Adrenal gland (tissue), 9 donors: ENCODE measurements at regions not wholly inside any gene's neighbourhood (a gene's known extent, or its start where the extent isn't known, plus 50 kb on each side); places are given as distances from the start of the nearest gene placed in this dataset.
A peak's percentile ranks its signal among the peaks of the same experiment; 100 is the strongest.

ENCODE experiments used
- DNase-seq, 7 donors: peaks; one replicate each; pipeline ENCODE4 v3.0.0-alpha.2; 2019 to 2020
- H3K27ac ChIP-seq, 5 donors: fragments of 200-600 bp; sonication (generic) in 4 of 5; 1 replicate in 3 of 5; 2 replicates in 2 of 5; pipeline versions ENCODE4 v1.5.1 to v1.8.0; 2016 to 2020; ENCODE audit warnings: mild to moderate bottlenecking in 1 of 5
- H3K27me3 ChIP-seq: fragments of 200-600 bp; 2 replicates; pipeline ENCODE4 v1.8.0; 2021
- H3K36me3 ChIP-seq, 2 donors: fragments of 200-600 bp; replicated peaks in 1 of 2; 1 replicate in 1 of 2; 2 replicates in 1 of 2; pipeline versions ENCODE4 v1.5.1 to v1.8.0; 2018 to 2022
- H3K4me1 ChIP-seq, 2 donors: fragments of 200-600 bp; replicated peaks in 1 of 2; 1 replicate in 1 of 2; 2 replicates in 1 of 2; pipeline versions ENCODE4 v1.5.1 to v1.8.0; 2018 to 2021
- H3K4me3 ChIP-seq, 4 donors: fragments of 200-600 bp; sonication (generic) in 3 of 4; one replicate each; pipeline ENCODE4 v1.5.1; 2016 to 2018
- H3K9me3 ChIP-seq, 3 donors: fragments of 200-600 bp; sonication (generic) in 1 of 3; replicated peaks in 1 of 3; 1 replicate in 2 of 3; 2 replicates in 1 of 3; pipeline versions ENCODE4 v1.5.1 to v1.8.0; 2016 to 2021
- CTCF ChIP-seq, 6 experiments: fragments of 450-650 bp in 4 of 6; fragments of 200-600 bp in 2 of 6; sonication (generic) in 1 of 6; IDR thresholded peaks; 1 replicate in 5 of 6; 2 replicates in 1 of 6; pipeline versions ENCODE4 v1.5.1 to v1.8.0; 2016 to 2021; ENCODE audit warnings: antibody characterized with exemption in 6 of 6, mild to moderate bottlenecking in 2 of 6, moderate library complexity in 1 of 6
- POLR2A ChIP-seq, 2 donors: fragments of 450-650 bp; IDR thresholded peaks; one replicate each; pipeline ENCODE4 v1.6.1; 2017; ENCODE audit warnings: antibody characterized with exemption in 2 of 2, mild to moderate bottlenecking in 2 of 2, moderate library complexity in 1 of 2
- WGBS, 4 donors: extraction: QIAGEN DNeasy Blood & Tissue Kit in 2 of 4; methylation state at CpG; one replicate each; pipeline versions ENCODE4 v1.1.5 to v1.1.7; 2013 to 2017; 5-methylcytosine and 5-hydroxymethylcytosine counted together
- intact Hi-C, 2 donors: fragments of 100-400 bp; cut with DNase I; formaldehyde crosslinking; loops; one replicate each; pipeline versions ENCODE4 v1.14.1 to v1.15.0; 2022 to 2023
- donor health status: healthy with polysubstance abuse.
- donor health status: Bipolar disorder and iron deficiency.
- donor health status: DM: yes; HTN: yes; CAD: no.
- donor health status: DM: no; HTN: no; CAD: no.
- donor health status: DM: no; HTN: no; CAD: no.

- intact Hi-C loops, result loop anchor here (5.0 to 10.0 kb wide), 2 partner anchors 124 to 173 kb away; no protein-coding TSS in a partner anchor
- TF ChIP-seq POLR2A (IDR thresholded peaks at IDR 0.05) (no peak), CTCF (IDR thresholded peaks at IDR 0.05) (no peak)
- H3K36me3 ChIP-seq, result no peaks in the 10 kb centered on the region
These were observed 184.4 kb downstream of the FCRL5 start for GRCh38 chr1:157367870-157368269.

GRCh38 chr1:157367091-157367739, 185.1 kb downstream of the FCRL5 start:
- H3K9me3 ChIP-seq, result no peaks in the 10 kb centered on the region
- H3K4me3 ChIP-seq, result no peak overlapping the region
- TF ChIP-seq POLR2A (IDR thresholded peaks at IDR 0.05) (no peak), CTCF (IDR thresholded peaks at IDR 0.05) (no peak)
- H3K36me3 ChIP-seq, result no peaks in the 10 kb centered on the region
- 64 to 82% (median 72%) methylated on average over 3 of the region's 3 CpGs for WGBS, 4 donors
- H3K27ac ChIP-seq, result no peak overlapping the region
- H3K4me1 ChIP-seq, result no peaks in the 10 kb centered on the region
- no peaks in the 10 kb centered on the region for H3K27me3 ChIP-seq
- DNase-seq, result no peak
- intact Hi-C loops, result loop anchor here (5.0 to 10.0 kb wide), 2 partner anchors 125 to 172 kb away; no protein-coding TSS in a partner anchor

More at GRCh38 chr1:157367870-157368269, 184.4 kb downstream of the FCRL5 start:
- Histone ChIP-seq H3K27ac (no peak overlapping the region), H3K4me3 (no peak overlapping the region), H3K9me3 (no peaks in the 10 kb centered on the region), H3K27me3 (no peaks in the 10 kb centered on the region), H3K4me1 (no peaks in the 10 kb centered on the region)
- no peak for DNase-seq

- Histone ChIP-seq H3K27ac (no peak overlapping the region), H3K4me1 (no peaks in the 10 kb centered on the region), H3K9me3 (no peaks in the 10 kb centered on the region), H3K27me3 (no peaks in the 10 kb centered on the region), H3K4me3 (no peak overlapping the region), H3K36me3 (no peaks in the 10 kb centered on the region)
- no peak for TF ChIP-seq CTCF (IDR thresholded peaks at IDR 0.05)
- TF ChIP-seq POLR2A (IDR thresholded peaks at IDR 0.05), result no peak
- DNase-seq, result no peak
- intact Hi-C loops, result loop anchor here (5.0 to 10.0 kb wide), 2 partner anchors 128 to 170 kb away; no protein-coding TSS in a partner anchor
- 76 to 92% (median 82%) methylated on average over 3 of the region's 3 CpGs for WGBS, 4 donors
These were observed 187.7 kb downstream of the FCRL5 start for GRCh38 chr1:157364612-157365011.

GRCh38 chr1:157363660-157364140, 188.6 kb downstream of the FCRL5 start:
- intact Hi-C loops, result loop anchor here in 1 of 2 donors (10.0 kb wide), 1 partner anchor 169 kb away; no protein-coding TSS in a partner anchor
- Histone ChIP-seq H3K27ac (no peak overlapping the region), H3K27me3 (no peaks in the 10 kb centered on the region), H3K4me3 (no peak overlapping the region), H3K36me3 (no peaks in the 10 kb centered on the region), H3K9me3 (no peaks in the 10 kb centered on the region), H3K4me1 (no peaks in the 10 kb centered on the region)
- WGBS, 4 donors, result 76 to 96% (median 82%) methylated on average over 5 to 7 of the region's 7 CpGs
- TF ChIP-seq POLR2A (IDR thresholded peaks at IDR 0.05), result no peak
- peak in 5 of 6 experiments; percentile 18 to 41 (median 30) for TF ChIP-seq CTCF (IDR thresholded peaks at IDR 0.05)
- DNase-seq, result peak in 5 of 7 donors; percentile 11 to 37 (median 27)
